Ramos (cell line): ENCODE measurements at regions not wholly inside any gene's neighbourhood (a gene's known extent, or its start where the extent isn't known, plus 50 kb on each side); places are given as distances from the start of the nearest gene placed in this dataset.

Source experiments
- in situ Hi-C: fragments of 300-500 bp; cut with MboI; formaldehyde crosslinking; loops from one replicate; pipeline ENCODE4 v1.14.3; 2022; ENCODE audit warnings: low sequenced_read_pairs; ENCODE audit not compliant: unreplicated experiment

DNA sequence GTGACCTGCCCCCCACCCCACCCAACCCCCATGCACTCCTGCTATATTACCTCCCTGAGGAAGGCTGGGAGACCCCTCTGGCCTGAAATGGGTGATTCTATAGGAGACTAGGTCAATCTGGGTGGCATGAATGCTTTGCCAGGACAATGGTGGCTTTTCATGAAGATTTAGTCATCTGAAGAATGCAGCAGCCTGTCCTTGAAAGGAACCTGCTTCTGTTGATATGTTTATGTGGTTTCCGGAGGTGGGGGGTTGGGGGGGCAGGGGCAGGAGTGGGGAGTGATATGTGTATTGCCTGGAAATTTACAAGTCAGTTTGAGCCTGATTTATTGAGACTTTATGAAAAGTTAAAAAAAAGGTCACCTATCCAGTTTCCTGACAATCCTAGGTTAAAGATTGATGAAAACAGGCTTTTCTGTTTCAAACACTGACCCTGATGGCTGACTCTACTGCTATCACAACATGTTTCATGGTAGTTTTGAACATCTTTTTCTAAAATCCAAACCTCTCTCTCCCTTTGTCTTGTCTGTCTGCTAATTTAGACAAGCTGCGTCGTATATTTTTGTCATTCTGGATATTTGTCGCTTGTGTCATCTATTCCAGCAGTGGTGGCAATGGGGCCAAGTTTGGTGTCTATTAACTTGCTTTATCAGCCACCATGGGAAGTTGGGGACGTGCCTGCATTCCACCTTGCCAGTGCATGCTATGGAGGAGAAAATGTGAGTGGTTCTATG lies 153.7 kb upstream of the EGFLAM start:
- in situ Hi-C loops = no loop called here

DNA sequence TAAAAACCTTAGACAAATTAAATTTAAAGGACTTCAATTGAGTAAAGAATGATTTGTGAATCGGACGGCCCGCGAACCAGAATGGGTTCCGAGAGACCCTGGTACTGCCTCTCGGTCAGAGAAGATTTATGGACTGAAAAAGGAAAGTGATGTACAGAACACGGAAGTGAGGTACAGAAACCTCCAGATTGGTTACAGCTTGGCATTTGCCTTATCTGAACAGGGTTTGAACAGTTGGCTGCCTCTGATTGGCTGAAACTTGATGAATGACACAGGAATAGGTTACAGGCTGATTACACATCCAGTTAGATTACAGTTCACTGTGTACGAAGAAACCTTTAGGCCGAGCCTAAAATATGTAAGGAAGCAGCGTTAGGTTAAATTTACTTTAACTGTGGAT lies 156.5 kb upstream of the EGFLAM start:
- in situ Hi-C loops = no loop called here

DNA sequence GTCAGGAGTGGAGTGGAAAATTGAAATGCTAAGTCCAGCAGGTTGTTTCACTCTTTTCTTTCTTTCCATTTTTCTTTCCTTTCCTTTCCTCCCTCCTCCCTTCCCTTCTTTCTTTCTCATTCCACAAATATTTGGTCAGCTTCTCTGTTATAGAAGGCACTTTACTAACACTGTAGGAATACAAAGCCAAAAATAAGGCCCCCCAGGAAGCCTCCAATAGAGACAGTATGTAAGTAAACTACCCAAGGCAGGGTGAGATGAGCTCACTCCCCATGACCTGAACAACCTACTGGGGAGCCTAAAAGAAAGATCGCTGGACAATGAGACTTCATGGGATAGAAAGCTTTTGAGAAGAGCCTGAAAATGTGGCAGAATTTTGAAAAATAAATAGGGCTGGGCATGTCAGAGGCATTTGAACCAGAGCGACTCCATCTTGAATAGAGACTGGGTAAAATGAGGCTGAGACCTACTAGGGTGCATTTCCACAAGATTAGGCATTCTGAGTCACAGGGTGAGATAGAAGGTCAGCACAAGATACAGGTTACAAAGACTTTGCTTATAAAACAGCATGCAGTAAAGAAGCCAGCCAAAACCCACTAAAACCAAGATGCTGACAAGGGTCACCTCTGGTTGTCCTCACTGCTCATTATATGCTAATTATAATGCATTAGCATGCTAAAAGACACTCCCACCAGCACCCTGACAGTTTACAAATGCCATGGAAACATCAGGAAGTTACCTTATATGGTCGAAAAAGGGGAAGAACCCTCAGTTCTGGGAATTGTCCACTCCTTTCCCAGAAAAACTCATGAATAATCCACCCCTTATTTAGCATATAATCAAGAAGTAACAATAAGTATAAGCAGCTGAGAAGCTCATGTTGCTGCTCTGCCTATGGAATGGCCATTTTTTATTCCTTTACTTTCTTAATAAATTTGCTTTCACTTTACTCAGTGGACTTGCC lies 158.9 kb upstream of the EGFLAM start:
- in situ Hi-C loops = no loop called here

DNA sequence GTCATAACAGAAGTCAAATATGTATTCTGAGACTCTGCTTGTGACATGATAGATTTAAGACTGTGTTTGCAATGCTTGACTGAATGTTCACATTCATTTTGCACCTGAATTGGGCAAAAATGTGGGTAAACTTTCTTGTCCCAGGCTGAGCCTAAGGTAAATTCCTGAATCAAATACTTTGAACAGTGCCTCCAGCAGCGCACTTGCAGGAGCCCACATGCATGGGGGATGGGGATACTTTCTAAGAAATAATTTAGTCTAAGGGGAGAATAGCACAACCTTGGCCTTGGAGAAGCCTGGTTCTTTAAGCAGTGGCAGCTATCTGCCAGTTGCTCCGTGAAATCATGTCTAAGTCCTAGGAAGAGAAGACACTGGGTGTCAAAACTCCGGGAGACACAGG lies 163.5 kb upstream of the EGFLAM start:
- in situ Hi-C loops = no loop called here

DNA sequence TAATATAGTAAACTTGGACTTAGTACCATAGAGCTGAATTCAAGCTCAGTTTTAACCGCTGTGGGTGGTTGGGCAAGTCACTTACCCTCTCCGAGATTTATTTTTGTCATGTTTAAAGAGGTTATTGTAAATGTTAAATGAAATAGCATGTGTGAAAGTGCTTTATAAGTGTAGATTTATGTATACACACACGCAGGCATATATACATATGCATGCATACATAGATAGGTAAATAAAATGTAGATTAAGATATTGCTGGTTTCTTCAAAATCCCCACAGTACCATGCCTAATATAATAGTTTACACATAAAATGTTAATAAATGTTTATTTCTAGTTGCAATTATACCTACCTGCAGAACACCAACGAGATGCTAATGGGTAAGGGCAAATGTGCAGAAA lies 164.5 kb upstream of the EGFLAM start:
- in situ Hi-C loops = no loop called here

DNA sequence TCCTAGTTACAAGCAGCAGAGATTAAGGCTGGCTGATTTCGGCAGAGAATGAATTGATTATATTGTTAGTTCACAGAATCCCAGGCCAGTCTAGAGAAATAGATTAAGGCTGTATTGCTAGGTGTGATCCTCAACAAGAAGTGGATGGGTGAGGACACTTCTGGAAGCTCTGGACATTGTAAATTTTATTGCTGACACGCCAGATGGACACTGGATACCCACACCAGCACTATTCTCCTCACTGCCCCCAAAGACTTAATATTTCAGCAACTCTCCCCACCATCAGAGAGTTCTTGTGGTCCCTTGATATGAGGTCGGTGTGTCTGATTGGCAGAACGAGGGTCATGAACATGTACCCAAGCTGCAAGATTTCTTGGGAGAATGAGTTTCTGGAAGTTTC lies 171.6 kb upstream of the EGFLAM start:
- in situ Hi-C loops = no loop called here

DNA sequence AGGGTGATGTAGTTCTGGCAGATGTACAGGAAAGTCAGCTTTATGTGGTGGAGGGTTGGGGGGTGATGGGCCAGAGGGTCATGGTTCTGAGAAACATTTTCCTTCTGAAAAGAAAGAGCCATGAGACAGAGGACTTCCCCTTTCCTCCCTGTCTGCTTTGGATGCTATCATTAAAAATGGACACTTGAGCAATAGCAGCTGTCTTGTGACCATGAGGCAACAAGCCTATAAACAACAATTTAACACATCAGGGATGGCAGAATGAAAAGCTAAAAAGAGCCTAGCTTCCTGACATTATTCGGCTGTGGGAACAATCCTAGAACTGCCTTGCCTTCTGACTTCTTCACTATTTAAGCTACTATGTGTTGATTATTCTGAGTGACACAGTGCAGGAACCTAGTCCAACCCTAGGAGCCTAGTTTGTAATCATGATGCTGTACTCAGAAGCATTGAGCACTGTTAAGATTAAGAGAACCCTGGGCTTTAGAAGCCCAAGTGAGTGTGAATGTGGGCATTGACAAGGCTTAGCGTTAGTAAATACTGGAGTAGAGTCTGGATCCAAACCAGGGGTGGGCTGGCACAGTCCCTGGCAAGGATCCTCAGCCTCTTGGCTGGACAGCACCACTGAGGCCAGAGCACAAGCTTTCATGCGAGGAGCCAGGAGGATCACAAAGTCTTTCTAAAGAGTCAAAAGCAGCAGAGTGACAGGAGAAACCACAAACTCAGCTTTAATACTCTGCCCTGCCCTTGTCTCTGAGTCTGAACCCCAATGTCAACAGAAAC lies 178.5 kb upstream of the EGFLAM start:
- in situ Hi-C loops = no loop called here

DNA sequence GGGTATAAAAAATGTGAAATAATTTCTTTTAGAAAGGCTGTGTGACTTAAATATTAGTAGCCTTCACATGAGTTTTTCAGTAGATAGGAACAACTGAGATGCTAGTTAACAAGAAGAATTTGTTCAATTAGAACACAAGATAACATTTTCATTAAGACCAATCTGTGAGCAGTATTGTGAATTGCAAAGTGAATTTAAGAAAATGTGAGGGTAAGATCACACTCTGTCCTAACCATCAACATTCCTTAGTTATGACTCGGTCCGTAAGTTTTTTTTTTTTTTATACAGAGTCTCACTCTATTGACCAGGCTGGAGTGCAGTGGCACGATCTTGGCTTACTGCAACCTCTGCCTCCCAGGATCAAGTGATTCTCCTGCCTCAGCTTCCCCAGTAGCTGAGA lies 180.2 kb upstream of the EGFLAM start:
- in situ Hi-C loops = no loop called here

DNA sequence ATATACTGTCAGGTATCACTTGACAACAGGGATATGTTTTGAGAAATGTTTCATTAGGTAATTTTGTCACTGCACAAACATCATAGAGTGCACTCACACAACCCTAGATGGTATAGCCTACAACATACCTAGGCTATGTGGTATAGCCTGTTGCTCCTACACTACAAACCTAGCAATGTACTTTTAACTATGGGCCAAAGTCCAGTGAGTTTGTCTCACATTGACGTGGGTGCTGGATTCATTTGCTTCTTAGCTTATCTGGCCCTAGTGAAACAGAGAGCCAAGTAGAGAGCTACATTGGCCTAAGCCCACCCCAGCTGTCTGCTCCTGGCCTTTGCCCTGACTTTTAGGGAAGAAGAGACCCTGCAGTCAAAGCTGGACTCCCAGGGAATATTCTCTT lies 180.7 kb upstream of the EGFLAM start:
- in situ Hi-C loops = no loop called here

DNA sequence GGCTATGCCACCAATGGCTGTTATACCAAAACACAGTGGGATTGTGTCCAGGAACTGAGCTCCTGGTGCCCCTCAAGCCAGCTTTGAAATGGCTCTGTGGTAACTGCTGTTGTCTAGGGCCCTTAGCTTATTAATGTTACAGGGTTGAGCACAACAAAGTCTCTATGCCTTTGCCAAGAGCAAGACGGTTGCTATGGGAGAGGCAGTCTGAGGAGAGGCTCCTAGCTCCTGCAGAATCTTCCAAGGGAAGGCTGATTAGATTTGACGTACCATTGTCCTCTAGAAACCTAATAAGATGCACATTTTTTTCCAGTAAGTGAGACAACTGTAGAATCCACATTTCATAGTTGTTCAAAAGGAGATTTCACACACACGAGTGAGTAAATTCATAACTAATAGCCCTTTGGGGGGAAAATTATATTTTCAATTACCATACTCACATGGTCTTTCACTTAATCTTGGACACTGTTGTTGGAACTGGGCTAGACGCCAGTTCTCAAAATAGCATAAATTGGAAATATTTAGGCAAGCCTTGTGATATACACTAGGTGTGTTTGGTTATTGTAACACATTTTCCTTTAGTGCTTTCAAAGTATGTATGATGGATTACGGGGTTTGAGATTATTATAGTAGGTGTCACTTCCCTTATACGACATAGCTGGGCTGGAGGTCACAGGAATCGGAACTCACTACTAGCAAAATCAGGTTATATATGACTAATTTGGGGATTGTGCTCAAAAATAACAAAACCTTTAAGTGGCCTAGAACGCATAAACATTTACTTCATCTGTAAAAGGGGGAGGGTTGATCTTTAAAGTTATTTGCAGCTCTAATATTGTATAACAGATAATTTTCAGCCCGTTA lies 186.3 kb upstream of the EGFLAM start:
- in situ Hi-C loops = no loop called here

DNA sequence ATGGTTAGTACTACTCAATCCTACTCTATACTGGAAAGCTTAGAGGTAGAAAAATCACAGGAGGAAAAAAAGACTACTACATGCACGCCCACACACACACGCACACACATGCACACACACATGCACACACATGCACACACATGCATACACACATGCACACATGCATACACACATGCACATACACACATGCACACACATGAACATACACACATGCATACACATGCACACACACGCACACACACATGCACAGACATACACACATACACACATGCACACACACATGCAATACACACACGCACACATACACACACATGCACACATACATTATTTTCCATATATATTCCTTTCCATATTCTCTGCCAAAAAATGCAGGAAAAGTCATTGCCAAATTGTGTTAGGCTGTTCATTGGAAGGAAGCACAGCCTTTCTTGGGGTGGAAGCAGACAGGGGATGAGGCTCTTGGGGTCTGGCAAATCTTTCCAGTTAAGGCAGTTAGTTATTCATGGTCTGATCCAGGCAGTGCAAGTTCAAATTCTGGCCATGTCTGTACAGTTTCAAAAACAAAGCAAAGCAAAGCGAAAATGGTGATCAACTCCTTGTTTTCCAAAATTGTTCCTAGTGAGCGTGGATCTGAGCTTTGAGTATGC lies 187.9 kb upstream of the EGFLAM start:
- in situ Hi-C loops = no loop called here

DNA sequence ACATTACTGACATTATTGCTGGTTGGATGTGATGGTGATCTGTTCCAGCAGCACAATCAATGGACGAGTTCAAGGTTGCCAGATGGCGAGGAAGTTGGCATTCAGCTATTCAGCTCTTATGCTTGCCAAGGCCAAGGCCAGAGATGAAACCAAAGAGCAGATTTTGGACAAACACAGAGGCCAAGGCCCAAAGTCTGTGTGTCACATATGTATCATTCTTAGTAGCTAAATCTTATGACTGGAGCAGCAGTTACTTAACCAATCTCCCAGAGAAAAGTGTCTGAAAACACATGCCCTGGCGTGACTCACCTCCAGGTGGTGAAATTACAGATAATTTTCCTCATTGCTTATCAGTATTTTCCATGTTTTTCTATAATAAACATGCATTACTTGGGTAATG lies 189.0 kb upstream of the EGFLAM start:
- in situ Hi-C loops = no loop called here

DNA sequence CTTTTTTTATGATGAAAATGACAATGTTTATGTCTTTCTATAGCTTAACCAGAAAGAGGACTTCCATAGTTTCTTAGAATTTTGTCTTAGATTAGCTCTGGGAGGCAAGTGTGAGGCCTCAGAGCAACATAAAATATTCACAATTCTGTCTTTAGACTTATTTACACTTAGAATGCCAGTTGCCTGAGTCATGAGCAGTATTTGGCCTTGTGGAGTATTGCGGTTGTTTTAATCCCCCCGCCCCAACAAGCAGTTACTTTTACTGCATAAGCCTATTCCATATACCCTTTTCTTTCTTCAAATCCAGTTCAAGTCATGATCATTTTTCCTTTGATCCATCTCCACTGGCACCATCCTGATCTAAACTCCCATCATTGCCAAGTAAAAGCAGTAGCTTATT lies 198.0 kb upstream of the EGFLAM start:
- in situ Hi-C loops = no loop called here

DNA sequence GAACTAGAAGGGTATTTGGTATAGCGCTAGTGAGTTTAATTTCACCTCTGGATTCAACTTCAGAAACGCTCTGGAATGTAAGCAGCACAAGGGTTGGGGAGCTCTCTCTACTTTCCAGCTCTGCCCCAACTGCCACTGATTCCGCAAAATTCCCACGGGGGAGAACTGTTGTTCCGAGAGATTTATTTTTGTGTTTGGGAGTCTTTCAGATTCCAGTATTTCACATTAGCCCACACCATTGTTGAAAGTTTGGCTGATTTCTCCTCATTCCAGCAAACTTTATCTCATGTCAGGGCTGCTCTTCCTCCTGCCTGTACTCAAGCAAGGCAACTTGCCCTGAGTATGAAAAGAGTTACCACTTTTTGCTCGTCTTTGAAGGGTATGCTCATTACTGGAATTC lies 198.5 kb upstream of the EGFLAM start:
- in situ Hi-C loops = no loop called here

DNA sequence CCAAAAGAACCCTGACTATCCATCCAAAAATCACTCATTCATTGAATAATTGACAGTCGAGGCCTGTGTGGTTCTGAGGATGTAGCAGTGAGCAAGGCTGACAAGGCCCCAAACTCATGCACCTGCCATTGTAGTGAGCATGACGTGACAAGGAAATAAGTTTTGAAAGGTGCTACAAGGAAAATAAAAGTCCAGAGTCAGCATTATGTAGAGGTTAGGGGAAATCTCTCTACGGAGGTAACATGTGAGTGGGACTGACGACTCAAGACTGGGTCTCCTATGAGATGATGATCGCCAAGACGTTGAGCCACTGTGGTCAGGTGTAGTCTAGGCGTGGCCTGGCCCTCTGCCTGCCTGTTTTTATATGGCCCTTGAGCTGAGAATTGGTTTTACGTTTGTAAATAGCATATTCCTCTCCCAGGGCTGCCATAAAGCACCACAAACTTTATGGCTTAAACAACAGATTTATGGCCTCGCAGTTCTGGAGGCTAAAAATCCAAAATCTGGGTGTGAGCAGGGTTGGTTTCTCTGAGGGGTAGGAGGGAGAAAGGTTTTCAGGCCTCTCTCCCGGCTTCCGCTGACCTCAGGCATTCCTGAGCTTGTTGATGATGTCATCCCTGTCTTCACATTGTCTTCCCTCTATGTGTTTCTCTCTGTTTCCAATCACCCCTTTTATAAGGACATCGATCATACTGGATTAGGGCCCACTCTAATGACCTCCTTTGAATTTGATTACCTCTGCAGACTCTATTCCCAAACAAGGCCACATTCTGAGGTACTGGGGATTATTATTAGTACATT lies 206.4 kb upstream of the EGFLAM start:
- in situ Hi-C loops = no loop called here

DNA sequence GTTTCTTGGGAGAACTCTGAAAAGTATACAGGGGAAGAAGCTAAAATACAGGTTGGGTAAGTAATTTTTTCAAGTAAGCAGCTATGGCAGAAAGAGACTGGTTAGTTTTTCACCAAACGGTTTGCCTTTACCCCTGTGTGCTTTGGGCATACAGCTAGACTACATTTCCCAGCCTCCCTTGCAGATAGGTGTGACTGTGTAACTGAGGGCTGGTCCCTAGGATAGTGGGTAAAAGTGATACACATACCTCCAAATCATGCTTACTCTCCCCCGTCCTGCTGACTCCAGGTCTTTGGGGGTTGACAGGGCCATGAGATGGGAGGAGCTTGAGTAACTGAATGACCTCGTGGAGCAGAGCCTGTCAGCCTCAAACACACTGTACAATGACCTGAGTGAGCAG lies 208.6 kb upstream of the GDNF start:
- in situ Hi-C loops = no loop called here

DNA sequence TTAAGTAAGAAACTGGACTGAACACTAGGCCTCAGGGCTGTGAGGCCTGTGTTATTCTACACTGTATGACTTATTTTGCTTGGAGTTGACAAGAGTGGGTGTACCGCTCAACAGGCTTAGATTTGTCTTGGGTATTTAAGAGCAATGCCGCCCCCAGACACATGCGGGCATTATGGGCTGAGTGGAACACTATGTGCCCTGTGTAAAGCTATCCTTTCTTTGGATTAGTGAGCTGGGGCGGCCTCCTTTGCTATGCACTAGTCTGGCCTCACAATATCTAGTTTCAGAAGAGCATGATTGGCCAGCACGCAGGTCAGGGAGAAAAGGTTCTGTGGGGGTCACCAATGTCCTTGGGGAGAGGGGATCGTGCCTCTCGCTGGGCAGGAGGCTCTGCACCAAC lies 206.3 kb upstream of the GDNF start:
- in situ Hi-C loops = no loop called here

DNA sequence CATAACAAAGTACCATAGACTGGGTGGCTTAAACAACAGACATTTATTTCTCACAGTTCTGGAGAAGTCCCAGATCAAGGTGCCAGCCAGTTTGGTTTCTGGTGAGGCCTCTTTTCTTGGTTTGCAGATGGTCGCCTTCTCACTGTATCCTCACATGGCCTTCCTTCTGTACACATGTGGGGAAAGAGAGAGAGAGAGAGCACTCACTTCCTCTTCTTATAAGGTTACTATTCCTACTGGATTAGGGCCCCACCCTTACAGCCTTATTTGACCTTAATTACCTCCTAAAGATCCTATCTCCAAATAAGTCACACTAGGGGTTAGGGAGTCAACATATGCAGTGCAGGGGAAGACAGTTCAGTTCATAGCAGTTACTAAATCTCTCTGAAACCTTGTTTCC lies 205.6 kb upstream of the GDNF start:
- in situ Hi-C loops = no loop called here

DNA sequence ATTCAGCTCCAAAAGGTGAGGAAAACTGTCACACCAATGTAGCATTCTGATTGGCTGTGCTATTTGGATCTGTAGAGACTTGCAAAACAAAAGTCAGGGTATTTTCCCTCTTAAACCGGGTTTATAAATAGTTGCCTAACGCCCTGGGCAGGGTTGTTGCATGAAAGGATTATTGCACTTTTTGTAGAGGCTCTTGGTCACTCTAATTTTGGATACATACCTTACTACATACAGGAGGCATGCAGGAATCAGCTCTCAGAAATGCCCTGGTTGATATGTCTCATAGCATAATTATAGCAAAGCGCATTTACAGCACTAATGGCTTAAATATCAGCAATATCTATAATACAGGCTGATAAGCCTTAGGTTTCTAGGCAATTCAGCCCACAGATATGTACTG lies 200.0 kb upstream of the GDNF start:
- in situ Hi-C loops = no loop called here
